ENCODE measurements at regions not wholly inside any gene's neighbourhood (a gene's known extent, or its start where the extent isn't known, plus 50 kb on each side); places are given as distances from the start of the nearest gene placed in this dataset.

GRCh38 chr9:129393064-129393463 is 215.0 kb upstream of the IER5L start:
- TF ChIP-seq CTCF (IDR thresholded peaks at IDR 0.05; ENCODE audit: low read depth, low read length, poor library complexity, severe bottlenecking) (no peak), EZH2phosphoT487 (IDR thresholded peaks at IDR 0.05; ENCODE audit: borderline replicate concordance, low read length) (no peak)

Measured in DOHH2 (cell line).